IPS-20b (cell line): ENCODE measurements at regions not wholly inside any gene's neighbourhood (a gene's known extent, or its start where the extent isn't known, plus 50 kb on each side); places are given as distances from the start of the nearest gene placed in this dataset.

Experiments
- H3K27ac ChIP-seq: one replicate; pipeline ENCODE4 v1.5.1; 2013; ENCODE audit warnings: low read length
- H3K27me3 ChIP-seq: 2 replicates; pipeline ENCODE4 v1.6.1; 2013; ENCODE audit warnings: mild to moderate bottlenecking, low read length, inconsistent platforms; ENCODE audit not compliant: insufficient read depth
- H3K36me3 ChIP-seq: 2 replicates; pipeline ENCODE4 v1.6.1; 2013; ENCODE audit warnings: low read depth, mild to moderate bottlenecking, inconsistent platforms, low read length, moderate library complexity; ENCODE audit not compliant: insufficient read depth
- H3K4me1 ChIP-seq: 2 replicates; pipeline ENCODE4 v1.6.1; 2013; ENCODE audit warnings: mild to moderate bottlenecking, control low read depth, inconsistent platforms, low read length, moderate library complexity; ENCODE audit not compliant: insufficient read depth
- H3K4me3 ChIP-seq: 2 replicates; pipeline ENCODE4 v1.5.1; 2013; ENCODE audit warnings: mild to moderate bottlenecking, low read length, inconsistent platforms
- H3K9ac ChIP-seq: 2 replicates; pipeline ENCODE4 v1.6.1; 2013; ENCODE audit warnings: low read depth, mild to moderate bottlenecking, inconsistent platforms, low read length, moderate library complexity
- H3K9me3 ChIP-seq: 2 replicates; pipeline ENCODE4 v1.6.1; 2013; ENCODE audit warnings: mild to moderate bottlenecking, low read depth, low read length, inconsistent platforms; ENCODE audit not compliant: insufficient read depth

GRCh38 chr18:57249179-57249578, 102.3 kb downstream of the BOD1L2 start:
- Histone ChIP-seq H3K4me3 (no peak overlapping the region), H3K27me3 (no peaks in the 10 kb centered on the region), H3K9me3 (no peaks in the 10 kb centered on the region), H3K27ac (no peak overlapping the region), H3K36me3 (no peaks in the 10 kb centered on the region), H3K9ac (no peak overlapping the region), H3K4me1 (no peaks in the 10 kb centered on the region)

- H3K4me3 ChIP-seq, result no peak overlapping the region
- H3K4me1 ChIP-seq, result no peaks in the 10 kb centered on the region
- H3K27me3 ChIP-seq, result no peaks in the 10 kb centered on the region
- no peaks in the 10 kb centered on the region for H3K36me3 ChIP-seq
- H3K9ac ChIP-seq, result no peak overlapping the region
- no peaks in the 10 kb centered on the region for H3K9me3 ChIP-seq
- H3K27ac ChIP-seq, result no peak overlapping the region
Measured at GRCh38 chr18:57249883-57250282, 102.5 kb upstream of the ST8SIA3 start.

GRCh38 chr18:57251747-57252146, 100.6 kb upstream of the ST8SIA3 start:
- Histone ChIP-seq H3K4me3 (no peak overlapping the region), H3K36me3 (no peaks in the 10 kb centered on the region), H3K4me1 (no peaks in the 10 kb centered on the region), H3K9ac (no peak overlapping the region), H3K27ac (no peak overlapping the region), H3K27me3 (no peaks in the 10 kb centered on the region), H3K9me3 (no peaks in the 10 kb centered on the region)

GRCh38 chr18:57253903-57254302, 98.5 kb upstream of the ST8SIA3 start:
- Histone ChIP-seq H3K27me3 (no peaks in the 10 kb centered on the region), H3K4me3 (no peak overlapping the region), H3K4me1 (no peaks in the 10 kb centered on the region), H3K36me3 (no peaks in the 10 kb centered on the region), H3K27ac (no peak overlapping the region), H3K9me3 (no peaks in the 10 kb centered on the region), H3K9ac (no peak overlapping the region)

- Histone ChIP-seq H3K4me1 (no peaks in the 10 kb centered on the region), H3K9me3 (no peaks in the 10 kb centered on the region), H3K27ac (no peak overlapping the region), H3K9ac (no peak overlapping the region), H3K36me3 (no peaks in the 10 kb centered on the region), H3K27me3 (no peaks in the 10 kb centered on the region), H3K4me3 (no peak overlapping the region)
Measured at GRCh38 chr18:57258131-57258777, 94.1 kb upstream of the ST8SIA3 start.

- H3K27me3 ChIP-seq, result no peaks in the 10 kb centered on the region
- H3K27ac ChIP-seq, result no peak overlapping the region
- no peak overlapping the region for H3K4me3 ChIP-seq
- no peaks in the 10 kb centered on the region for H3K9me3 ChIP-seq
- H3K9ac ChIP-seq, result no peak overlapping the region
- no peaks in the 10 kb centered on the region for H3K36me3 ChIP-seq
- no peaks in the 10 kb centered on the region for H3K4me1 ChIP-seq
Measured at GRCh38 chr18:57267368-57267925, 84.9 kb upstream of the ST8SIA3 start.

GRCh38 chr18:57269756-57270155, 82.6 kb upstream of the ST8SIA3 start:
- Histone ChIP-seq H3K4me1 (no peaks in the 10 kb centered on the region), H3K27ac (no peak overlapping the region), H3K9me3 (no peaks in the 10 kb centered on the region), H3K27me3 (no peaks in the 10 kb centered on the region; the same call in 1 of the 2 replicates), H3K9ac (no peak overlapping the region), H3K36me3 (no peaks in the 10 kb centered on the region), H3K4me3 (no peak overlapping the region)

GRCh38 chr18:57270156-57270555, 82.2 kb upstream of the ST8SIA3 start:
- H3K27me3 ChIP-seq, result no peaks in the 10 kb centered on the region; the same call in 1 of the 2 replicates
- no peaks in the 10 kb centered on the region for H3K9me3 ChIP-seq
- no peaks in the 10 kb centered on the region for H3K36me3 ChIP-seq
- H3K9ac ChIP-seq, result no peak overlapping the region
- no peaks in the 10 kb centered on the region for H3K4me1 ChIP-seq
- no peak overlapping the region for H3K4me3 ChIP-seq
- H3K27ac ChIP-seq, result no peak overlapping the region

- Histone ChIP-seq H3K27ac (no peak overlapping the region), H3K27me3 (no peaks in the 10 kb centered on the region; the same call in 1 of the 2 replicates), H3K9ac (no peak overlapping the region), H3K36me3 (no peaks in the 10 kb centered on the region), H3K4me1 (peaks cover 14% of the 10 kb centered on the region; the same call in 1 of the 2 replicates), H3K4me3 (no peak overlapping the region), H3K9me3 (no peaks in the 10 kb centered on the region)
Measured at GRCh38 chr18:57273194-57273593, 79.2 kb upstream of the ST8SIA3 start.

GRCh38 chr18:57275111-57275510, 77.2 kb upstream of the ST8SIA3 start:
- Histone ChIP-seq H3K4me1 (peaks cover 14% of the 10 kb centered on the region; the same call in 1 of the 2 replicates), H3K27me3 (no peaks in the 10 kb centered on the region; the same call in 1 of the 2 replicates), H3K9me3 (no peaks in the 10 kb centered on the region), H3K36me3 (no peaks in the 10 kb centered on the region), H3K4me3 (no peak overlapping the region), H3K27ac (no peak overlapping the region), H3K9ac (no peak overlapping the region)

- no peaks in the 10 kb centered on the region; the same call in 1 of the 2 replicates for H3K27me3 ChIP-seq
- H3K9ac ChIP-seq, result no peak overlapping the region
- H3K36me3 ChIP-seq, result no peaks in the 10 kb centered on the region
- H3K4me1 ChIP-seq, result peaks cover 14% of the 10 kb centered on the region; the same call in 1 of the 2 replicates
- H3K27ac ChIP-seq, result no peak overlapping the region
- H3K4me3 ChIP-seq, result no peak overlapping the region
- no peaks in the 10 kb centered on the region for H3K9me3 ChIP-seq
Measured at GRCh38 chr18:57276829-57277228, 75.5 kb upstream of the ST8SIA3 start.

GRCh38 chr18:57278933-57279332, 73.4 kb upstream of the ST8SIA3 start:
- Histone ChIP-seq H3K27me3 (peaks cover 4% of the 10 kb centered on the region; the same call in 1 of the 2 replicates), H3K27ac (no peak overlapping the region), H3K36me3 (no peaks in the 10 kb centered on the region), H3K4me3 (no peak overlapping the region), H3K4me1 (peaks cover 14% of the 10 kb centered on the region; the same call in 1 of the 2 replicates), H3K9me3 (no peaks in the 10 kb centered on the region), H3K9ac (no peak overlapping the region)
